Effector memory CD4-positive, alpha-beta T cell (primary cell): ENCODE measurements at regions not wholly inside any gene's neighbourhood (a gene's known extent, or its start where the extent isn't known, plus 50 kb on each side); places are given as distances from the start of the nearest gene placed in this dataset.

Experiments
- DNase-seq, 3 donors: peaks; one replicate each; pipeline ENCODE4 v3.0.0-alpha.2; 2020
- H3K27ac ChIP-seq: 2 replicates; pipeline ENCODE4 v1.7.0; 2013; ENCODE audit warnings: mild to moderate bottlenecking, low read length, moderate library complexity; ENCODE audit not compliant: insufficient read depth, poor library complexity, severe bottlenecking
- H3K27me3 ChIP-seq: replicated peaks from 2 replicates; pipeline ENCODE4 v1.7.0; 2013; ENCODE audit warnings: mild to moderate bottlenecking, low read length; ENCODE audit not compliant: insufficient read depth, control insufficient read depth, poor library complexity, severe bottlenecking
- H3K36me3 ChIP-seq: 2 replicates; pipeline ENCODE4 v1.7.0; 2013; ENCODE audit warnings: mild to moderate bottlenecking, low read length, moderate library complexity; ENCODE audit not compliant: control insufficient read depth, insufficient read depth
- H3K4me1 ChIP-seq: 2 replicates; pipeline ENCODE4 v1.7.0; 2013; ENCODE audit warnings: low read length, mild to moderate bottlenecking; ENCODE audit not compliant: control insufficient read depth, insufficient read depth, poor library complexity, severe bottlenecking
- H3K4me3 ChIP-seq: 2 replicates; pipeline ENCODE4 v1.7.0; 2013; ENCODE audit warnings: low read length, low read depth, mild to moderate bottlenecking; ENCODE audit not compliant: insufficient read depth, poor library complexity, severe bottlenecking
- H3K9me3 ChIP-seq: 2 replicates; pipeline ENCODE4 v1.7.0; 2013; ENCODE audit warnings: mild to moderate bottlenecking, low read length, moderate library complexity; ENCODE audit not compliant: control insufficient read depth

GRCh38 chr10:9645404-9645803, 1372.3 kb upstream of the CELF2 start:
- H3K4me1 ChIP-seq, result no peaks in the 10 kb centered on the region
- H3K4me3 ChIP-seq, result no peak overlapping the region
- no peak overlapping the region for H3K27ac ChIP-seq
- H3K27me3 ChIP-seq, result no peaks in the 10 kb centered on the region
- DNase-seq, result no peak
- H3K36me3 ChIP-seq, result no peaks in the 10 kb centered on the region
- H3K9me3 ChIP-seq, result no peaks in the 10 kb centered on the region

GRCh38 chr10:9645928-9646600, 1371.6 kb upstream of the CELF2 start:
- Histone ChIP-seq H3K4me1 (no peaks in the 10 kb centered on the region), H3K27ac (no peak overlapping the region), H3K27me3 (no peaks in the 10 kb centered on the region), H3K9me3 (no peaks in the 10 kb centered on the region), H3K4me3 (no peak overlapping the region), H3K36me3 (no peaks in the 10 kb centered on the region)
- DNase-seq, result no peak

- H3K27ac ChIP-seq, result no peak overlapping the region
- no peaks in the 10 kb centered on the region for H3K9me3 ChIP-seq
- H3K4me3 ChIP-seq, result no peak overlapping the region
- no peaks in the 10 kb centered on the region for H3K4me1 ChIP-seq
- no peak for DNase-seq
- H3K36me3 ChIP-seq, result no peaks in the 10 kb centered on the region
- H3K27me3 ChIP-seq, result no peaks in the 10 kb centered on the region
Measured at GRCh38 chr10:9654261-9654660, 1363.4 kb upstream of the CELF2 start.

GRCh38 chr10:9656386-9656785, 1361.3 kb upstream of the CELF2 start:
- no peak overlapping the region for H3K4me3 ChIP-seq
- no peaks in the 10 kb centered on the region for H3K9me3 ChIP-seq
- no peak overlapping the region for H3K27ac ChIP-seq
- H3K4me1 ChIP-seq, result no peaks in the 10 kb centered on the region
- DNase-seq, result no peak
- no peaks in the 10 kb centered on the region for H3K36me3 ChIP-seq
- H3K27me3 ChIP-seq, result no peaks in the 10 kb centered on the region

- Histone ChIP-seq H3K27ac (no peak overlapping the region), H3K4me1 (no peaks in the 10 kb centered on the region), H3K27me3 (no peaks in the 10 kb centered on the region), H3K4me3 (no peak overlapping the region), H3K9me3 (no peaks in the 10 kb centered on the region), H3K36me3 (no peaks in the 10 kb centered on the region)
- DNase-seq, result no peak
Measured at GRCh38 chr10:9656996-9657395, 1360.7 kb upstream of the CELF2 start.

- no peaks in the 10 kb centered on the region for H3K4me1 ChIP-seq
- H3K27ac ChIP-seq, result no peak overlapping the region
- H3K27me3 ChIP-seq, result no peaks in the 10 kb centered on the region
- no peak overlapping the region for H3K4me3 ChIP-seq
- no peaks in the 10 kb centered on the region for H3K36me3 ChIP-seq
- no peak for DNase-seq
- no peaks in the 10 kb centered on the region for H3K9me3 ChIP-seq
Measured at GRCh38 chr10:9657530-9657929, 1360.1 kb upstream of the CELF2 start.

- Histone ChIP-seq H3K4me1 (no peaks in the 10 kb centered on the region), H3K36me3 (no peaks in the 10 kb centered on the region), H3K27ac (no peak overlapping the region), H3K9me3 (no peaks in the 10 kb centered on the region), H3K27me3 (no peaks in the 10 kb centered on the region), H3K4me3 (no peak overlapping the region)
- no peak for DNase-seq
Measured at GRCh38 chr10:9668411-9668810, 1349.3 kb upstream of the CELF2 start.

GRCh38 chr10:9670911-9671310, 1346.8 kb upstream of the CELF2 start:
- no peaks in the 10 kb centered on the region for H3K4me1 ChIP-seq
- H3K27me3 ChIP-seq, result no peaks in the 10 kb centered on the region
- no peak for DNase-seq
- H3K9me3 ChIP-seq, result no peaks in the 10 kb centered on the region
- no peak overlapping the region for H3K27ac ChIP-seq
- no peaks in the 10 kb centered on the region for H3K36me3 ChIP-seq
- no peak overlapping the region for H3K4me3 ChIP-seq

- H3K4me3 ChIP-seq, result no peak overlapping the region
- no peak for DNase-seq
- no peaks in the 10 kb centered on the region for H3K27me3 ChIP-seq
- no peaks in the 10 kb centered on the region for H3K4me1 ChIP-seq
- H3K27ac ChIP-seq, result no peak overlapping the region
- no peaks in the 10 kb centered on the region for H3K36me3 ChIP-seq
- H3K9me3 ChIP-seq, result no peaks in the 10 kb centered on the region
Measured at GRCh38 chr10:9681655-9682054, 1336.0 kb upstream of the CELF2 start.

- no peak for DNase-seq
- Histone ChIP-seq H3K27ac (no peak overlapping the region), H3K4me3 (no peak overlapping the region), H3K4me1 (no peaks in the 10 kb centered on the region), H3K36me3 (no peaks in the 10 kb centered on the region), H3K27me3 (no peaks in the 10 kb centered on the region), H3K9me3 (no peaks in the 10 kb centered on the region)
Measured at GRCh38 chr10:9682802-9683201, 1334.9 kb upstream of the CELF2 start.
